Mucosa of descending colon (tissue), 3 donors: ENCODE measurements at regions not wholly inside any gene's neighbourhood (a gene's known extent, or its start where the extent isn't known, plus 50 kb on each side); places are given as distances from the start of the nearest gene placed in this dataset.

Experiments
- ATAC-seq: fragments of 200-7000 bp; cut with Tn5 transposase; one replicate; pipeline ENCODE4 v1.9.1; 2020; ENCODE audit warnings: mild to moderate bottlenecking, moderate library complexity
- DNase-seq, 3 donors: peaks; one replicate each; pipeline ENCODE4 v3.0.0-alpha.2; 2020
- H3K36me3 ChIP-seq: fragments of 200-600 bp; one replicate; pipeline ENCODE4 v1.8.0; 2021; ENCODE audit warnings: low read depth, mild to moderate bottlenecking
- H3K4me1 ChIP-seq: fragments of 200-600 bp; one replicate; pipeline ENCODE4 v1.8.0; 2021; ENCODE audit warnings: low read depth, mild to moderate bottlenecking
- H3K4me3 ChIP-seq: fragments of 200-600 bp; one replicate; pipeline ENCODE4 v1.8.0; 2021; ENCODE audit warnings: mild to moderate bottlenecking
- H3K9me3 ChIP-seq: fragments of 200-600 bp; one replicate; pipeline ENCODE4 v1.8.0; 2021; ENCODE audit warnings: mild to moderate bottlenecking
- intact Hi-C, 2 donors: fragments of 100-400 bp; cut with DNase I in 1 of 2; cut with micrococcal nuclease in 1 of 2; formaldehyde crosslinking; loops; one replicate each; pipeline versions ENCODE4 v1.11.0 to v1.11.1; 2022; cut with DNase I, micrococcal nuclease
- TF ChIP-seq, protein P1 (sequence below): fragments of 200-600 bp; IDR thresholded peaks from one replicate; pipeline ENCODE4 v1.8.0; 2022; ENCODE audit warnings: antibody characterized with exemption, mild to moderate bottlenecking
- donor health status: DM: no; HTN: no; CAD: no; lungs with moderate emphysema.
- donor health status: DM: no; HTN: no; CAD: no.
- donor health status: DM: no; HTN: yes; CAD: no.

DNA sequence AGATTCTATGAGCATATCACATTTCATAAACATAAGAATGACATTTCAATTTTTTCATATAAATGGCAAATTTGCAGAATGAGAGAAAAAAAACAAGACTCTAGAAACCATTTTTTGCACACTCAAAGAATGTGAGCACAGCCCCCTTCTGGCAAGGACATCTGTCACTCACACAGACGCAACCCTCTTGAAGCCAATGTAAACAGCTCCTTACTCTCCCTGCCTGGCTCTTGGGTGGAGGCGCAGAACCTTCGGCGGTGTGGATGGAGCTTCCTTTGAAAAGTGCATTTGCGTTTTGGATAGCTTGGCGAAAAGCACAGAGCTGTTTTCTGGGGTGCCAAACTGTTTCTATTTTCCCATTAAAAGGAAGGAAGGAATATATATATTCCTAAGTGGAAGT lies 367.6 kb upstream of the TSHZ3 start:
- DNase-seq (no peak), ATAC-seq (no peak)
- Histone ChIP-seq H3K4me1 (no peaks in the 10 kb centered on the region), H3K9me3 (no peaks in the 10 kb centered on the region), H3K4me3 (no peak overlapping the region), H3K36me3 (no peaks in the 10 kb centered on the region)
- intact Hi-C loops: no loop called here
- TF ChIP-seq, protein P1, sequence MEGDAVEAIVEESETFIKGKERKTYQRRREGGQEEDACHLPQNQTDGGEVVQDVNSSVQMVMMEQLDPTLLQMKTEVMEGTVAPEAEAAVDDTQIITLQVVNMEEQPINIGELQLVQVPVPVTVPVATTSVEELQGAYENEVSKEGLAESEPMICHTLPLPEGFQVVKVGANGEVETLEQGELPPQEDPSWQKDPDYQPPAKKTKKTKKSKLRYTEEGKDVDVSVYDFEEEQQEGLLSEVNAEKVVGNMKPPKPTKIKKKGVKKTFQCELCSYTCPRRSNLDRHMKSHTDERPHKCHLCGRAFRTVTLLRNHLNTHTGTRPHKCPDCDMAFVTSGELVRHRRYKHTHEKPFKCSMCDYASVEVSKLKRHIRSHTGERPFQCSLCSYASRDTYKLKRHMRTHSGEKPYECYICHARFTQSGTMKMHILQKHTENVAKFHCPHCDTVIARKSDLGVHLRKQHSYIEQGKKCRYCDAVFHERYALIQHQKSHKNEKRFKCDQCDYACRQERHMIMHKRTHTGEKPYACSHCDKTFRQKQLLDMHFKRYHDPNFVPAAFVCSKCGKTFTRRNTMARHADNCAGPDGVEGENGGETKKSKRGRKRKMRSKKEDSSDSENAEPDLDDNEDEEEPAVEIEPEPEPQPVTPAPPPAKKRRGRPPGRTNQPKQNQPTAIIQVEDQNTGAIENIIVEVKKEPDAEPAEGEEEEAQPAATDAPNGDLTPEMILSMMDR: no peak

DNA sequence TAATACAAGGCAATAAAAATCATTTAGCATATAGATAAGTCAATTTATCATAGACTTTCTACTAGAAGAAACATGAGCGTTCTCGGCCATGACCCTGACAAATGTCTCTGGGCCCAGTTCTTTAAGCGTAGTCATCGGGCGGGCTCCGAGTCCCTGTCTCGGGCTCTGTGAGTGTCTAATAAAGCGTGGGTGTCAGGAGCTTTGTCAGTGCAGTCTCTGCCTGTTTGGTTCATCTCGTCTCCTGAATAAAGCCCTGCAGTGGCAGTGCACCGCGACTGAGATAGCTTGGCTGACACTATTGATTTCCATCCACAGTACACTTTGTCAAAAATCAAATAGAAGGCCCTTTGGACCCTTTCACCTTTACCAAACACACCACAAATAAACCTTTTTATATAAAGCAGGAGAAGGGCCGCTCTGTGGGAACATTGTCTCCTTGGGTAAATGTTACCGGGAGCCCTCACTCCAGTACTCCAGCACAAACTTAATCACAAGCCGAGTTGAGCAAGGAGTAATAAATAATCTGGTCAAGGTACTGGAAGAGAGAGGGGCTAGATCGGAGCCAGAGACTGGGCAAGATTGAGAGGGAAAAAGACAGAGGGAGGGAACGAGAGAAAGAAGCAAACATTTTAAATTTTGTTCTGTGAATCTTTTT lies 368.2 kb upstream of the TSHZ3 start:
- ATAC-seq (no peak), DNase-seq (no peak)
- TF ChIP-seq, protein P1: no peak
- intact Hi-C loops: no loop called here
- no peaks in the 10 kb centered on the region for H3K4me1 ChIP-seq
- H3K9me3 ChIP-seq: no peaks in the 10 kb centered on the region
- no peaks in the 10 kb centered on the region for H3K36me3 ChIP-seq
- no peak overlapping the region for H3K4me3 ChIP-seq

DNA sequence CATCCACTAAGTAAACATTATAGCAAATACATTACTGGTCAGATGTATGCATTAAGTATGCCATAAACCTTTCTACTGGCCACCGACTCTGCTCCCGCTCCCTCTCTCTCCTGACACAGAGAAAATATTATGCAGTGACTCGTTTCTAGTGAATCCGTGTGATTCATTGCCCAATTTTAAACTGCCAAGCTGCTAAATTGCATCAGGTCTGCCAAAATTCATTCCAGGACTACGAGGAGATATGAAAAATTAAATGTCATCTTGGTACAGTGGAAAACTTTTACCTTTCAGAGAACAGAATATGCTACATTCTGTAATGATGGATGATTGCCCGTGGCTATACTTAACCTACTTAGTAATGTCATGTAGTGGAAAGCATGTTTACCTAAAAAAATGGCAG lies 368.8 kb upstream of the TSHZ3 start:
- TF ChIP-seq, protein P1: no peak
- Histone ChIP-seq H3K4me1 (no peaks in the 10 kb centered on the region), H3K36me3 (no peaks in the 10 kb centered on the region), H3K4me3 (no peak overlapping the region), H3K9me3 (no peaks in the 10 kb centered on the region)
- intact Hi-C loops: no loop called here
- DNase-seq (no peak), ATAC-seq (no peak)

DNA sequence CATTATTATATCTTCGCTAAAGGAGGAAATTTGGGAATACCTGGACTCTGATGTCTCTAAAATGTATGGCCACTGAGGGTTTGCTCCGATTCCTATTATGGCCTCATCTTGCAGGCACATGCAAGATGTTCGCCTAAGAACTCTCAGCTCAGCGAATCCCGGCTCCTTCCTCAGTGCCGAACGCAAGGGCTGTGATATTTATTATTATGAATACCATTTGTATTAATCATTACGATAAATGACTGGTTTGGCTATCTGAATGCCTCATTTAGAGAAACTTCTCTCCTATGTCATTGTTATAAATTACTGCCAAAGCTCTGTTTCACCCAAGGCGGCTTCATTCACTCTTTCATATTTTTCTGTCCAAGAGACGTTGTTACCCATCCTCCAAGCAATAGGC lies 369.7 kb upstream of the TSHZ3 start:
- intact Hi-C loops: no loop called here
- TF ChIP-seq, protein P1: no peak
- Histone ChIP-seq H3K36me3 (no peaks in the 10 kb centered on the region), H3K9me3 (no peaks in the 10 kb centered on the region), H3K4me1 (no peaks in the 10 kb centered on the region), H3K4me3 (no peak overlapping the region)
- DNase-seq: no peak
- ATAC-seq: no peak

DNA sequence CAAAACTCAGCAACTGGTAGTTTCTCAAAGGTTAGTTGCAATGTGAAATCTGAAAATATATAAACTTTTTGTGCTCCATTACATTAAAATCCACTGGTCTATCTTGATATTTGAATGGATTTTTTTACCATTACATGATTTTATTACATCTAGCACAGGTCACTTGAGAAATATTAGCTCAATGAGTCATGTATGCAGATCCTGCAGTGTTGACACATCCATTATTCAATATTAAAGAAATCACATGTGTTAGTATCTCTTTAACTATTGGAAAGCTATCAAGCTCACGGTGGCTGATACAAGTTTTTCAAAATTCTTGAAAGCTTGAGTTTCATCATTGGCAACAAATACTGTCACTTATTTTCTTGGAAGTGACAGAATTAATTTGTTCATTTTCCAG lies 373.9 kb upstream of the TSHZ3 start:
- intact Hi-C loops: no loop called here
- no peak overlapping the region for H3K4me3 ChIP-seq
- TF ChIP-seq, protein P1: no peak
- H3K9me3 ChIP-seq: no peaks in the 10 kb centered on the region
- H3K36me3 ChIP-seq: no peaks in the 10 kb centered on the region
- ATAC-seq (no peak), DNase-seq (no peak)
- H3K4me1 ChIP-seq: no peaks in the 10 kb centered on the region

DNA sequence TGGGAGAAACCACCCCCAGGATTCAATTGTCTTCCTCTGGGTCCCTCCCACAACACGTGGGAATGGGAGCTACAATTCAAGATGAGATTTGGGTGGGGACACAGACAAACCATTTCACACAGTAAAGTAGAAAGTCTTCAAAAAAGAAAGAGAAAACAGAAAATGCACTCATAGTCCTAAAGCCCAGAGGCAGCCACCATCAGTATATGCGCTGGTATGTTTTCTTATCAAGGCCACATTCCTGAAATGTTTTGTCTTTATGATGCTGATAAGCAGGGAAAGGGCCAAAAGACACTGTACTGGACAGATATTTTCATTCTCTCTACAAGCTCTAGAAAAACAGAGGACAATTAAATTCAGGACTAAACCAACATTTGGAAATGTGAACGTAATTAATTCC lies 375.8 kb upstream of the TSHZ3 start:
- DNase-seq: no peak
- Histone ChIP-seq H3K4me3 (no peak overlapping the region), H3K36me3 (no peaks in the 10 kb centered on the region), H3K9me3 (no peaks in the 10 kb centered on the region), H3K4me1 (no peaks in the 10 kb centered on the region)
- TF ChIP-seq, protein P1: no peak
- no peak for ATAC-seq
- intact Hi-C loops: no loop called here
